ENCODE measurements at regions not wholly inside any gene's neighbourhood (a gene's known extent, or its start where the extent isn't known, plus 50 kb on each side); places are given as distances from the start of the nearest gene placed in this dataset.

DNA sequence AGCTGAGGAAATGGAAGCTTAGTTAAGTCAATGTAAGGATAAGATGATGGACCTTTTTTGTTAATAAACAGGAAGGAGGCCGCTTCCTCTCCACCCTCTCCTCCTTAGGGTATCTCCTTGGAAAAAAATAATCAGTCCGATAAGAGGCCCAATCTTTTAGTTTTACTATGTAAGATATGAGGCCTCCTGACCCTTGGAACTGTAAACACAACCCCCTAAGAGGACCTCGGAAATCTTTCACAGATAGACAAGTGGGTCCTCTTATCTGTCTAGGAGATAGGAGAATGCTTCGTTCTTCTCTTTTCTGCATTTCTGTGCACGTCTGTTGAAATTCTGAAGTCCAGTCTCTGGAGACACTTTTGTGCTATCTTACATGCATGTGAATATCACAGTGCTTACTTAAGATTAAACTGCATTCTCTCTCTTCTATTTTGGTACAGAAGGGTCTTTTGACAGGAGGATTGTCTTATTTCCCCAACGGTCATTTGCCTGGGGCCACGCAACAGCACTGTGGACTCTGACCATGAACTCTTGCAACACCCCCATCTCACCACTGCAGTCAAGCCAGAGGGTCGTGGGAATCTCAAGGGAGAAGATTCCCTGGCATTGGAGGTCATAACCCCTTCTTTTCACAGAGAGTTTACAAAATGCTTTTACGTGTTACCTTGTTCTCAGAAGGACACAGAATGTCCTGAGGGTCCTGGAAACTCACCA lies 313.0 kb upstream of the RTL1 start:
- Histone ChIP-seq H3K9me2 (no peaks in the 10 kb centered on the region), H3K4me3 (ENCODE audit: low read depth in 2 of 2, low read length in 1 of 2) (no peak overlapping the region), H4K20me1 (ENCODE audit: insufficient read depth) (no peaks in the 10 kb centered on the region), H3K9me3 (no peaks in the 10 kb centered on the region), H3K27me3 (ENCODE audit: insufficient read depth) (no peaks in the 10 kb centered on the region), H3K36me3 (replicated peaks in 1 of 2; ENCODE audit: control insufficient read depth in 1 of 2, insufficient read depth in 2 of 2, low read length in 1 of 2) (no peaks in the 10 kb centered on the region), H3F3A (replicated peaks; ENCODE audit: insufficient read depth) (no peaks in the 10 kb centered on the region), H3K4me1 (ENCODE audit: control insufficient read depth in 1 of 2, insufficient read depth in 2 of 2, low read depth in 1 of 2, low read length in 1 of 2) (no peaks in the 10 kb centered on the region), H3K27ac (ENCODE audit: low read depth in 2 of 2, low read length in 1 of 2) (no peak overlapping the region), H3K79me2 (ENCODE audit: insufficient read depth) (no peaks in the 10 kb centered on the region), H3K4me2 (no peak overlapping the region), H3K9ac (no peak overlapping the region), H2AFZ (ENCODE audit: low read depth) (no peak overlapping the region)
- no peak for TF ChIP-seq ELF1 (IDR thresholded peaks at IDR 0.05)
- TF ChIP-seq RXRA (IDR thresholded peaks at IDR 0.05; ENCODE audit: borderline replicate concordance, low read depth) = no peak
- TF ChIP-seq POLR2AphosphoS5 (IDR thresholded peaks at IDR 0.05; ENCODE audit: low read depth, low read length) = no peak
- no peak for TF ChIP-seq SMC3 (IDR thresholded peaks at IDR 0.05; ENCODE audit: low read depth, low read length)
- no peak for TF ChIP-seq EZH2phosphoT487 (IDR thresholded peaks at IDR 0.05; ENCODE audit: borderline replicate concordance, low read depth)
- no peak for TF ChIP-seq RAD21 (IDR thresholded peaks at IDR 0.05; ENCODE audit: low read length)
- TF ChIP-seq FOSL2 (IDR thresholded peaks at IDR 0.05; ENCODE audit: borderline replicate concordance, low read depth) = no peak
- TF ChIP-seq, protein P1, sequence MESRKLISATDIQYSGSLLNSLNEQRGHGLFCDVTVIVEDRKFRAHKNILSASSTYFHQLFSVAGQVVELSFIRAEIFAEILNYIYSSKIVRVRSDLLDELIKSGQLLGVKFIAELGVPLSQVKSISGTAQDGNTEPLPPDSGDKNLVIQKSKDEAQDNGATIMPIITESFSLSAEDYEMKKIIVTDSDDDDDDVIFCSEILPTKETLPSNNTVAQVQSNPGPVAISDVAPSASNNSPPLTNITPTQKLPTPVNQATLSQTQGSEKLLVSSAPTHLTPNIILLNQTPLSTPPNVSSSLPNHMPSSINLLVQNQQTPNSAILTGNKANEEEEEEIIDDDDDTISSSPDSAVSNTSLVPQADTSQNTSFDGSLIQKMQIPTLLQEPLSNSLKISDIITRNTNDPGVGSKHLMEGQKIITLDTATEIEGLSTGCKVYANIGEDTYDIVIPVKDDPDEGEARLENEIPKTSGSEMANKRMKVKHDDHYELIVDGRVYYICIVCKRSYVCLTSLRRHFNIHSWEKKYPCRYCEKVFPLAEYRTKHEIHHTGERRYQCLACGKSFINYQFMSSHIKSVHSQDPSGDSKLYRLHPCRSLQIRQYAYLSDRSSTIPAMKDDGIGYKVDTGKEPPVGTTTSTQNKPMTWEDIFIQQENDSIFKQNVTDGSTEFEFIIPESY (IDR thresholded peaks at IDR 0.05; ENCODE audit: borderline replicate concordance, low read depth) = no peak
- TF ChIP-seq EP300 (IDR thresholded peaks at IDR 0.05; ENCODE audit: borderline replicate concordance in 1 of 2, low read depth in 1 of 2, low read length in 1 of 2) = no peak
- TF ChIP-seq, protein P2, sequence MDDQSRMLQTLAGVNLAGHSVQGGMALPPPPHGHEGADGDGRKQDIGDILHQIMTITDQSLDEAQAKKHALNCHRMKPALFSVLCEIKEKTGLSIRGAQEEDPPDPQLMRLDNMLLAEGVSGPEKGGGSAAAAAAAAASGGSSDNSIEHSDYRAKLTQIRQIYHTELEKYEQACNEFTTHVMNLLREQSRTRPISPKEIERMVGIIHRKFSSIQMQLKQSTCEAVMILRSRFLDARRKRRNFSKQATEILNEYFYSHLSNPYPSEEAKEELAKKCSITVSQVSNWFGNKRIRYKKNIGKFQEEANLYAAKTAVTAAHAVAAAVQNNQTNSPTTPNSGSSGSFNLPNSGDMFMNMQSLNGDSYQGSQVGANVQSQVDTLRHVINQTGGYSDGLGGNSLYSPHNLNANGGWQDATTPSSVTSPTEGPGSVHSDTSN (IDR thresholded peaks at IDR 0.05) = no peak
- TF ChIP-seq RCOR1 (IDR thresholded peaks at IDR 0.05; ENCODE audit: low read length) = no peak
- no peak for TF ChIP-seq YY1 (IDR thresholded peaks at IDR 0.05; ENCODE audit: low read depth)
- no peak for TF ChIP-seq MEF2A (IDR thresholded peaks at IDR 0.05; ENCODE audit: borderline replicate concordance, low read depth)
- TF ChIP-seq SIN3A (IDR thresholded peaks at IDR 0.05; ENCODE audit: borderline replicate concordance, low read depth, low read length) = no peak
- ChIA-PET CTCF (interaction anchor here (0.7 to 1.7 kb wide), 3 partner anchors 8 to 16 kb away, joined by 3 to 7 read pairs (median 3); no protein-coding TSS in a partner anchor), POLR2A (interaction anchor here (1.4 kb wide), 1 partner anchor 8 kb away, joined by 4 read pairs; no protein-coding TSS in a partner anchor)
- no peak for DNase-seq
- 45% methylated on average over 9 of the region's 9 CpGs for WGBS (ENCODE audit: low lambda C conversion rate)

DNA sequence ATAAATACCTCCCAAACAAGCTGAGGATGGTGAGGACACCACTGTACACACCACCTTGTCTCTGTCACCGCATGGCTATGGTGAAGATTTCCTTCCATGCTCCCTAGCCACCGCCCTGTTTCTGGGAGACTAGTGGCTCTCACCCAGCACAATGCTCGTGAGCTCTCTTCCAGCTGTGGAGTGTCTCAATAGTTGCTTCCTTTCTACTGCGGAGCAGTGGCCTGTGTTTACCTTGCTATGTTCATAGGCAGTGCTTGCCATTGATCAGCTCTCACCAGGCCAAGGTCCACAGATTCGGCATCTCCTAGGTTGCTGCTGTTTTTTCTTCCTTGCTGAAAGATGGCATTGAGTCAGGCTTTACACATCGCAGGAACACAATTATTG lies 313.6 kb upstream of the RTL1 start:
- POLR2A ChIA-PET = no interaction called here
- no peaks in the 10 kb centered on the region for H3K27me3 ChIP-seq (ENCODE audit: insufficient read depth)
- 51% methylated on average over 6 of the region's 6 CpGs for WGBS (ENCODE audit: low lambda C conversion rate)
- no peaks in the 10 kb centered on the region for H3F3A ChIP-seq (replicated peaks; ENCODE audit: insufficient read depth)
- DNase-seq = no peak
- H2AFZ ChIP-seq (ENCODE audit: low read depth) = no peak overlapping the region
- no peaks in the 10 kb centered on the region for H3K9me3 ChIP-seq
- no peaks in the 10 kb centered on the region for H3K9me2 ChIP-seq
- H3K27ac ChIP-seq (ENCODE audit: low read depth in 2 of 2, low read length in 1 of 2) = no peak overlapping the region
- no peak overlapping the region for H3K4me3 ChIP-seq (ENCODE audit: low read depth in 2 of 2, low read length in 1 of 2)
- CTCF ChIA-PET = interaction anchor here (0.7 to 1.0 kb wide), 3 partner anchors 14 to 19 kb away, joined by 3 read pairs; no protein-coding TSS in a partner anchor
- no peaks in the 10 kb centered on the region for H4K20me1 ChIP-seq (ENCODE audit: insufficient read depth)
- H3K4me2 ChIP-seq = no peak overlapping the region
- H3K79me2 ChIP-seq (ENCODE audit: insufficient read depth) = no peaks in the 10 kb centered on the region
- H3K36me3 ChIP-seq (replicated peaks in 1 of 2; ENCODE audit: control insufficient read depth in 1 of 2, insufficient read depth in 2 of 2, low read length in 1 of 2) = no peaks in the 10 kb centered on the region
- no peak overlapping the region for H3K9ac ChIP-seq
- no peaks in the 10 kb centered on the region; a peak in 1 of 4 replicates for H3K4me1 ChIP-seq (ENCODE audit: control insufficient read depth in 1 of 2, insufficient read depth in 2 of 2, low read depth in 1 of 2, low read length in 1 of 2)
- TF ChIP-seq JUND (IDR thresholded peaks at IDR 0.05) = no peak
- TF ChIP-seq GABPA (IDR thresholded peaks at IDR 0.05; ENCODE audit: low read depth) = no peak
- TF ChIP-seq, protein P3, sequence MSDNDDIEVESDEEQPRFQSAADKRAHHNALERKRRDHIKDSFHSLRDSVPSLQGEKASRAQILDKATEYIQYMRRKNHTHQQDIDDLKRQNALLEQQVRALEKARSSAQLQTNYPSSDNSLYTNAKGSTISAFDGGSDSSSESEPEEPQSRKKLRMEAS (IDR thresholded peaks at IDR 0.05; ENCODE audit: low read depth) = no peak
- TF ChIP-seq, protein P4, sequence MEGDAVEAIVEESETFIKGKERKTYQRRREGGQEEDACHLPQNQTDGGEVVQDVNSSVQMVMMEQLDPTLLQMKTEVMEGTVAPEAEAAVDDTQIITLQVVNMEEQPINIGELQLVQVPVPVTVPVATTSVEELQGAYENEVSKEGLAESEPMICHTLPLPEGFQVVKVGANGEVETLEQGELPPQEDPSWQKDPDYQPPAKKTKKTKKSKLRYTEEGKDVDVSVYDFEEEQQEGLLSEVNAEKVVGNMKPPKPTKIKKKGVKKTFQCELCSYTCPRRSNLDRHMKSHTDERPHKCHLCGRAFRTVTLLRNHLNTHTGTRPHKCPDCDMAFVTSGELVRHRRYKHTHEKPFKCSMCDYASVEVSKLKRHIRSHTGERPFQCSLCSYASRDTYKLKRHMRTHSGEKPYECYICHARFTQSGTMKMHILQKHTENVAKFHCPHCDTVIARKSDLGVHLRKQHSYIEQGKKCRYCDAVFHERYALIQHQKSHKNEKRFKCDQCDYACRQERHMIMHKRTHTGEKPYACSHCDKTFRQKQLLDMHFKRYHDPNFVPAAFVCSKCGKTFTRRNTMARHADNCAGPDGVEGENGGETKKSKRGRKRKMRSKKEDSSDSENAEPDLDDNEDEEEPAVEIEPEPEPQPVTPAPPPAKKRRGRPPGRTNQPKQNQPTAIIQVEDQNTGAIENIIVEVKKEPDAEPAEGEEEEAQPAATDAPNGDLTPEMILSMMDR (IDR thresholded peaks at IDR 0.05) = no peak
- TF ChIP-seq RCOR1 (IDR thresholded peaks at IDR 0.05; ENCODE audit: low read length) = no peak
- no peak for TF ChIP-seq EZH2phosphoT487 (IDR thresholded peaks at IDR 0.05; ENCODE audit: borderline replicate concordance, low read depth)
- TF ChIP-seq, protein P5, sequence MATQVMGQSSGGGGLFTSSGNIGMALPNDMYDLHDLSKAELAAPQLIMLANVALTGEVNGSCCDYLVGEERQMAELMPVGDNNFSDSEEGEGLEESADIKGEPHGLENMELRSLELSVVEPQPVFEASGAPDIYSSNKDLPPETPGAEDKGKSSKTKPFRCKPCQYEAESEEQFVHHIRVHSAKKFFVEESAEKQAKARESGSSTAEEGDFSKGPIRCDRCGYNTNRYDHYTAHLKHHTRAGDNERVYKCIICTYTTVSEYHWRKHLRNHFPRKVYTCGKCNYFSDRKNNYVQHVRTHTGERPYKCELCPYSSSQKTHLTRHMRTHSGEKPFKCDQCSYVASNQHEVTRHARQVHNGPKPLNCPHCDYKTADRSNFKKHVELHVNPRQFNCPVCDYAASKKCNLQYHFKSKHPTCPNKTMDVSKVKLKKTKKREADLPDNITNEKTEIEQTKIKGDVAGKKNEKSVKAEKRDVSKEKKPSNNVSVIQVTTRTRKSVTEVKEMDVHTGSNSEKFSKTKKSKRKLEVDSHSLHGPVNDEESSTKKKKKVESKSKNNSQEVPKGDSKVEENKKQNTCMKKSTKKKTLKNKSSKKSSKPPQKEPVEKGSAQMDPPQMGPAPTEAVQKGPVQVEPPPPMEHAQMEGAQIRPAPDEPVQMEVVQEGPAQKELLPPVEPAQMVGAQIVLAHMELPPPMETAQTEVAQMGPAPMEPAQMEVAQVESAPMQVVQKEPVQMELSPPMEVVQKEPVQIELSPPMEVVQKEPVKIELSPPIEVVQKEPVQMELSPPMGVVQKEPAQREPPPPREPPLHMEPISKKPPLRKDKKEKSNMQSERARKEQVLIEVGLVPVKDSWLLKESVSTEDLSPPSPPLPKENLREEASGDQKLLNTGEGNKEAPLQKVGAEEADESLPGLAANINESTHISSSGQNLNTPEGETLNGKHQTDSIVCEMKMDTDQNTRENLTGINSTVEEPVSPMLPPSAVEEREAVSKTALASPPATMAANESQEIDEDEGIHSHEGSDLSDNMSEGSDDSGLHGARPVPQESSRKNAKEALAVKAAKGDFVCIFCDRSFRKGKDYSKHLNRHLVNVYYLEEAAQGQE (IDR thresholded peaks at IDR 0.05; ENCODE audit: low read depth, low read length) = no peak
- TF ChIP-seq MEF2A (IDR thresholded peaks at IDR 0.05; ENCODE audit: borderline replicate concordance, low read depth) = no peak

Data from SK-N-SH (cell line).